ENCODE measurements at regions not wholly inside any gene's neighbourhood (a gene's known extent, or its start where the extent isn't known, plus 50 kb on each side); places are given as distances from the start of the nearest gene placed in this dataset.
"Not testable (repeated sequence)": the region's sequence is repeated elsewhere in the genome, so short reads cannot be mapped to it uniquely, and the experiment has no call there.

GRCh38 chr5:154536439-154536838, 58.4 kb upstream of the HAND1 start:
- not testable (repeated sequence) for H3K4me3 ChIP-seq (ENCODE audit: low read length); H3K27ac ChIP-seq (ENCODE audit: low read length); H3K36me3 ChIP-seq (ENCODE audit: control insufficient read depth, insufficient read depth, low read length); H3K9me3 ChIP-seq (ENCODE audit: control insufficient read depth, low read depth, low read length); DNase-seq; H3K4me1 ChIP-seq (ENCODE audit: control insufficient read depth, insufficient read depth, low read length)
- peaks cover 25% of the 10 kb centered on the region for H3K27me3 ChIP-seq (ENCODE audit: control insufficient read depth, insufficient read depth, low read length)
- WGBS (ENCODE audit: insufficient coverage, low lambda C conversion rate) = no CpG with 5 or more reads among the region's 4 CpGs

- H3K36me3 ChIP-seq (ENCODE audit: control insufficient read depth, insufficient read depth, low read length) = no peaks in the 10 kb centered on the region
- WGBS (ENCODE audit: insufficient coverage, low lambda C conversion rate) = no CpG with 5 or more reads among the region's 2 CpGs
- H3K27ac ChIP-seq (ENCODE audit: low read length) = no peak overlapping the region
- no peaks in the 10 kb centered on the region for H3K9me3 ChIP-seq (ENCODE audit: control insufficient read depth, low read depth, low read length)
- H3K4me1 ChIP-seq (ENCODE audit: control insufficient read depth, insufficient read depth, low read length) = no peaks in the 10 kb centered on the region
- H3K4me3 ChIP-seq (ENCODE audit: low read length) = no peak overlapping the region
- DNase-seq = no peak
- H3K27me3 ChIP-seq (ENCODE audit: control insufficient read depth, insufficient read depth, low read length) = peaks cover 23% of the 10 kb centered on the region
These were observed 57.5 kb upstream of the HAND1 start for GRCh38 chr5:154535535-154535934.

GRCh38 chr5:154534457-154535050, 56.5 kb upstream of the HAND1 start:
- H3K9me3 ChIP-seq (ENCODE audit: control insufficient read depth, low read depth, low read length) = no peaks in the 10 kb centered on the region
- no CpG with 5 or more reads among the region's 12 CpGs for WGBS (ENCODE audit: insufficient coverage, low lambda C conversion rate)
- no peak overlapping the region for H3K4me3 ChIP-seq (ENCODE audit: low read length)
- H3K27ac ChIP-seq (ENCODE audit: low read length) = no peak overlapping the region
- no peaks in the 10 kb centered on the region for H3K4me1 ChIP-seq (ENCODE audit: control insufficient read depth, insufficient read depth, low read length)
- H3K36me3 ChIP-seq (ENCODE audit: control insufficient read depth, insufficient read depth, low read length) = no peaks in the 10 kb centered on the region
- H3K27me3 ChIP-seq (ENCODE audit: control insufficient read depth, insufficient read depth, low read length) = peaks cover 18% of the 10 kb centered on the region
- DNase-seq = no peak

- 100% methylated on average over 1 of the region's 1 CpG for WGBS (ENCODE audit: insufficient coverage, low lambda C conversion rate)
- H3K36me3 ChIP-seq (ENCODE audit: control insufficient read depth, insufficient read depth, low read length) = no peaks in the 10 kb centered on the region
These were observed 51.3 kb upstream of the HAND1 start for GRCh38 chr5:154529282-154529681.

GRCh38 chr5:154528005-154528594, 50.1 kb upstream of the HAND1 start:
- Histone ChIP-seq H3K4me3 (ENCODE audit: low read length) (no peak overlapping the region), H3K9me3 (ENCODE audit: control insufficient read depth, low read depth, low read length) (no peaks in the 10 kb centered on the region), H3K36me3 (ENCODE audit: control insufficient read depth, insufficient read depth, low read length) (no peaks in the 10 kb centered on the region), H3K27me3 (ENCODE audit: control insufficient read depth, insufficient read depth, low read length) (no peaks in the 10 kb centered on the region), H3K27ac (ENCODE audit: low read length) (no peak overlapping the region), H3K4me1 (ENCODE audit: control insufficient read depth, insufficient read depth, low read length) (peaks cover 12% of the 10 kb centered on the region)
- DNase-seq = no peak
- 50% methylated on average over 1 of the region's 5 CpGs for WGBS (ENCODE audit: insufficient coverage, low lambda C conversion rate)

More at GRCh38 chr5:154529282-154529681, 51.3 kb upstream of the HAND1 start:
- H3K4me1 ChIP-seq (ENCODE audit: control insufficient read depth, insufficient read depth, low read length) = peaks cover under 1% of the 10 kb centered on the region
- DNase-seq = no peak
- H3K9me3 ChIP-seq (ENCODE audit: control insufficient read depth, low read depth, low read length) = no peaks in the 10 kb centered on the region
- H3K27me3 ChIP-seq (ENCODE audit: control insufficient read depth, insufficient read depth, low read length) = peaks cover 2% of the 10 kb centered on the region
- no peak overlapping the region for H3K27ac ChIP-seq (ENCODE audit: low read length)
- no peak overlapping the region for H3K4me3 ChIP-seq (ENCODE audit: low read length)
